ENCODE measurements at regions not wholly inside any gene's neighbourhood (a gene's known extent, or its start where the extent isn't known, plus 50 kb on each side); places are given as distances from the start of the nearest gene placed in this dataset.

- no peak overlapping the region for H3K4me3 ChIP-seq (ENCODE audit: low read depth, low read length)
- no peak for DNase-seq (ENCODE audit: low read depth)
- no peak for TF ChIP-seq CTCF (IDR thresholded peaks at IDR 0.05; ENCODE audit: insufficient read depth, low read length)
Measured at GRCh38 chr10:58019863-58020537, 247.7 kb downstream of the IPMK start.

- H3K4me3 ChIP-seq (ENCODE audit: low read depth, low read length) = no peak overlapping the region
- DNase-seq (ENCODE audit: low read depth) = peak; percentile 87
- peak; percentile 46 for TF ChIP-seq CTCF (IDR thresholded peaks at IDR 0.05; ENCODE audit: insufficient read depth, low read length)
Measured at GRCh38 chr10:58017719-58018367, 249.9 kb downstream of the IPMK start.

- no peak for TF ChIP-seq CTCF (IDR thresholded peaks at IDR 0.05; ENCODE audit: insufficient read depth, low read length)
- no peak for DNase-seq (ENCODE audit: low read depth)
- no peak overlapping the region for H3K4me3 ChIP-seq (ENCODE audit: low read depth, low read length)
Measured at GRCh38 chr10:58016614-58017013, 251.1 kb downstream of the IPMK start.

DNA sequence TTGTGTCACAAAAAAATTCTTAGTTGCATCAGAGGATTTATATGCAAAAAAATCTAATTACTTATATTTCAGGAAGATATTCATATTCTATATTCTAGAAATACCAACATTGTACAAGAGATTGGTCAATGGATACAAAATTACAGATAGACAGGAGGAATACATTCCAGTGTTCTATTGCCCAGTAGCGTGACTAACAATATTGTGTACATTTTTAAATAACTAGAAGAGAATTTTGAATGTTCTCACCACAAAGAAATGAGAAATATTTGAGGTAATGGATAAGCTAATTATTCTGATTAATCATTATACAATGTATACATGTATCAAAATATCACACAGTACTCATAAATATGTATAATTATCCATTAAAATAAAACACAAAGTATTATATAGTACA is 253.3 kb downstream of the IPMK start:
- DNase-seq (ENCODE audit: low read depth) = no peak
- H3K4me3 ChIP-seq (ENCODE audit: low read depth, low read length) = no peak overlapping the region
- TF ChIP-seq CTCF (IDR thresholded peaks at IDR 0.05; ENCODE audit: insufficient read depth, low read length) = no peak

GRCh38 chr10:58013406-58013805 is 254.3 kb downstream of the IPMK start:
- no peak overlapping the region for H3K4me3 ChIP-seq (ENCODE audit: low read depth, low read length)
- TF ChIP-seq CTCF (IDR thresholded peaks at IDR 0.05; ENCODE audit: insufficient read depth, low read length) = no peak
- no peak for DNase-seq (ENCODE audit: low read depth)

DNA sequence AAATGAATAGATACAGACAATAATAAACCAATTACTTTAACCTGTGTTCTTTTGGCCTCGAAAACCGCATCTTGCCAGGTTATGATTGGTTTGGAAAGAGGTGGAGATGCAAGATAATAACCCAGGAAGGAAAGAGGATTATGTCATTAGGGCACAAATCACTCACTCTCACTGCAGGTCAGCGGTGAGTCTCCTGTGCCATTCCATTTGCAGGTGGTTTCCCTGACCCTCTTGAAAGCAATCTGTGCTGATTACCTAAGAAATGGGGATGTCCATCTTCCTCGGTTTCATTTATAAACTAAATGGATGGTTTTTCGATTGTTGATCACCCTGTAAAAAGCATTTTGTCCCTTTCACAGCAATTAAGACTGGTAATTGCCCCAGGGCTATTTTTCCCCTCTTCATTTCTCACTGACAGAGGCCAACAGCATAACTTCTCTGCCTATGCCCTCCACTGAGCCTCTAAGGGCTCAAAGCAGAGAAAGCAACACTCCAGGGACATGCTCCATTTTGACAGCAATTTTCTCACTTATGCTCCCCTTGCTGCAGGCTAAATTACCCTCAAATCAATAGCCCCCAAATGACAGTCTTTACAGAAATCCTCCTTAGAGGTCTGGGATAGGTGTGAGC is 257.5 kb downstream of the IPMK start:
- TF ChIP-seq CTCF (IDR thresholded peaks at IDR 0.05; ENCODE audit: insufficient read depth, low read length) = no peak
- DNase-seq (ENCODE audit: low read depth) = no peak
- H3K4me3 ChIP-seq (ENCODE audit: low read depth, low read length) = no peak overlapping the region

Data from fibroblast of the aortic adventitia (primary cell).